Ecto neural progenitor cell (in vitro differentiated cells): ENCODE measurements at regions not wholly inside any gene's neighbourhood (a gene's known extent, or its start where the extent isn't known, plus 50 kb on each side); places are given as distances from the start of the nearest gene placed in this dataset.

Experiments
- DNase-seq: peaks from one replicate; pipeline ENCODE4 v3.0.0-alpha.2; 2018; ENCODE audit warnings: low spot score

DNA sequence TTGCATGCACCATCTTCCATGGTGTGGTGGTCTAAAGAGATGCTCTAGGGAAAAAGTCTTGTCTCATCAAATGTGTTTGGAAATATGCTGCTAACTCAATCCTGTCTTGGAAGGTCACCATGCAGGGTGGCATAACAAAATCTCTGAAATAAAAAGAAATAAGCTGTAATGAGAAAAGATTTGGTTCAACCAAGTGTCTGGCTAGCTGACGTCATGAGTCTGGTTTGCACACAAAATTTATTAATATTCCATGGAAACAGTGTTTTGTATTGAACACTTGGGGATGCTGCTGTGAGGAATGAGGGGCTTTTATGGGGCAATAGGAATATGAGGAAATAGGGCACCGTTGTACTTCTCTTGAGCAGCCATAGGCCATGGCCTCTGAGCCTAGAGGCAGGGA lies 575.7 kb upstream of the CDH5 start:
- DNase-seq = no peak

DNA sequence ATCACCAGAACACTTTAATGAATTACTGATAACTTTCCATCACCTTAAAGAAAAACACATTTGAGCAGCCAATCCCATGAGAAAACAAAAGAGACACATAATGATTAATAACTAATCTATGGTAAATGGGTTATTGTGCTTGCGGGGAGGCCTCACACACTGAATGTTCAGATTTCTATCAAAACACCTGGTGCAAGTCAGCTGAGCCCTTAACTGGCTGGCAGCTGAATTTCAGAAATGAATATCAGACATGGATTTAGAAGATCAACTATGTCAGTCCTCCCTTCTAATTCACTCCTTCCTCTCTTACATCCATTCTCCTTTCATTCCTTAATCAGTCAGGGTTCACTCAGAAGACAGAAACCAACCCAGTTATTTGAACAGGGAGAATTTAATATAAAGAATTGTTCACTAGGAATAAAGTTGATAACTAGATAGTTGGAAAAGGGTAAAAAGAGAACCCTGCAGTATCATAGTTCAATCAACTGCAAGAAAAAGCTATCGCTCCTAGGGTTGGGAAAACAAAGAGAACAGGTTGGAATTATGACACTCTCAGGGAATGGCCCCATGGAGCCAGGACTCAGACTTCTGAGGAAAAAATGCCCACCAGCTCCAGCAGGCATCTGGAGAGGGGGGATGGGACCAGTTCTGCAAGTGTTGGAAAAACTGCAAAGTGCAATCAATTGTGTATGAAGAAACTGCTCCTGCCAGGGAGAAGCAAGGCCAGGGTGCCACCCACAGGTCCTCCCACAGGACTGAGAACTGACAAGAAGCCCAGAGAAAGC lies 577.1 kb upstream of the CDH5 start:
- DNase-seq = no peak

DNA sequence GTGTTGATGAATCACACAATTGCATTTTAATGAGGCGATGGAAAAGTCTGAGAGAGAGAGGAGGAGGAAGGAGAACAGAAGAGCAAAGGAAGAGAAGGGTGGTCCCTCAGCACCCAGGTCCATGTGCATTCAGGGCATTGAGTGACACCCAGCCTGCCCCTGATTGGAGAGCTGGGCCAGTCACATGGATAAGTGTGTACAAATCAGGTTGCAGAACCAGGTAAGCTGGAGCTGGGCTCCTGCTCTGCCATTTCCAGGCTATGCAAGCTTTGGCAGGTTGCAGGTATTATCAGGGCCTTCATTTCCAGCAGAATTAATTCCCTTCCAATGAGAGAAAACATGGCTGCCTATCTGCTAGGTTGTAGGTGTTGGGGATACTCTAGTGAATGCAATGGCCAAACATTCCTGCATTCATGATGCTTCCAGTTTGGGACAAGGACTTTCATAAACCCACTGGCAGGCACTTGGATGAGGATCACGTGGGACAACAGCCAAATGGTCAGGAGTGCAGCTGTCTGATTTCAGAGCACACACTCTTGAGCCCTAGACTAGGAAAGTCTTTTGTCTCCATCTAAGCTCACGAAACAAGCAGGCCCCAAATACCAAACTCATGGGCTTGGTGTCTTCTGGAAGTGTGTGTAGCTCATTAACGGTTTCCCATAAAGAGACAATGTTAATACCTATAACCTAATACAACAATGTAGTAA lies 577.9 kb upstream of the CDH5 start:
- no peak for DNase-seq

DNA sequence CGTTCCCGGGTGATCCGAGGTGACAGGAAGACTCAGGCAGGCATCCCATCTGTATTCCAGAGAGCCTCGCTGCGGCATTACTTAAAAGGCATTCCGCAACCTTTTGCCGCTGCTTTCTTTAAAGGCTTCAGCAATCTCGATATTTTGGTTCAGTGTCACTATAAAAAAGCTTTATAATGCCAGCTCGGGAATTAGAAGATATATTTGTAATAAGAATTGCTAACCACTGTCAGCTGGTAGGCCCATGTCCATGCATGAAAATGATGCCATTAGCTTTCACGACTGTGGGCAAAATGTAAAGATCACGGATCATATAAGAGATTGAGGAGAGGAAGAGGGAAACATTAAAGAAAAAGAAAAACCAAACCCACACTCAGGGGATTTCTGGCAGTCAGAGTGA lies 578.6 kb upstream of the CDH5 start:
- DNase-seq = no peak

DNA sequence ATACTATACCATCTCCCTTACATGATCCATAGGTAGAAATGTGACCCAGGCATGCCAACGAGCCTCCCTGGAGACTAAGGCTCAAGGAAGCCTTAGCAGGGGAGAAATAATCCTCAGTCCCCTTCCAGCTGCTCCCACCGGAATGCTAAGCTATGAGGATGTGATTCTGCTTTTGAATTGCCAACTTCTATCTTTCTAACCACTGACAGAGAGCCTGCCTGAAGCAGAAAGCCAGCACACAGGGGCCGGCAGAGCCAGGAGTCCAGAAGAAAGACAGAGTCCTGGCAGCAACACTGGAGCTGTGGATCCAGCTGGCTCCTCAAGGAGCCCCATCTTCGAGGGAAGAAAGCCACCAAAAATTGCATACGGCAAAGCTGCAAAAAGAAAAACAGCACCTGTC lies 579.6 kb upstream of the CDH5 start:
- no peak for DNase-seq

DNA sequence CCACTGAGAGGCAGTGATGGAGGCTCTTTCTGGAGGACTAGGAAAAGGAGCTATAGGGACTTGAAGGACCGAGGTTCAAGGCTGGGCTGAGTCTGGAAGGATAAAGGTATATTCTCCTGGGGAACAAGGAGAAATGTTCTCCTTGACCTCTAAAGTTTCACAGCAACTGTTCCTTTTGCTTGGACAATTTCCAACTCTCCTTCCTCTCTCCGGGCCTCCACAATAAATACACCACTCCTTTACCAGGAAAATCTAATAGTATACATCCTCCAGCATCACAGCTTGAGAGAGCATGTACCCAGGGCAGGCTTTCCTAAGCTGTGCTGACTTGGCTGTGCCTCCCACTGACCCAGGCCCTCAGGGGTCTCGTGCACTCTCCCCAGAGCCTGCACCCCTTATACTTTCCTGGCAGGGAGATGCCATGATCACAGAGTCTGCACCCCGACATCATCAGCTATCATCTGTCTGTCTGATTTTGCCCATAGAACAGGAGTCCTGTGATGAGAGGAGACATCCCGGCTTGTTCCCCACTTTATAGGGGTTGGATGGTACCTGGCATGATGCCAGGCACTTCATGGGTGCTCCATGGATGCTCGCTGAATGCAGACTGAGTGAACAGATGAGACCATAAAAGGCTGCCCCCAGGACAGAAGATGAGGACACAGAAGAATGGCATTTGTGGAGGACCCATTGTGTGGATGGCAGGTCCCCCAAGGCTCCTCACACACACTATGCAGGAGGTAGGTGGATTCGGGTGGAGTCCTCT lies 582.6 kb upstream of the CDH5 start:
- DNase-seq = no peak

DNA sequence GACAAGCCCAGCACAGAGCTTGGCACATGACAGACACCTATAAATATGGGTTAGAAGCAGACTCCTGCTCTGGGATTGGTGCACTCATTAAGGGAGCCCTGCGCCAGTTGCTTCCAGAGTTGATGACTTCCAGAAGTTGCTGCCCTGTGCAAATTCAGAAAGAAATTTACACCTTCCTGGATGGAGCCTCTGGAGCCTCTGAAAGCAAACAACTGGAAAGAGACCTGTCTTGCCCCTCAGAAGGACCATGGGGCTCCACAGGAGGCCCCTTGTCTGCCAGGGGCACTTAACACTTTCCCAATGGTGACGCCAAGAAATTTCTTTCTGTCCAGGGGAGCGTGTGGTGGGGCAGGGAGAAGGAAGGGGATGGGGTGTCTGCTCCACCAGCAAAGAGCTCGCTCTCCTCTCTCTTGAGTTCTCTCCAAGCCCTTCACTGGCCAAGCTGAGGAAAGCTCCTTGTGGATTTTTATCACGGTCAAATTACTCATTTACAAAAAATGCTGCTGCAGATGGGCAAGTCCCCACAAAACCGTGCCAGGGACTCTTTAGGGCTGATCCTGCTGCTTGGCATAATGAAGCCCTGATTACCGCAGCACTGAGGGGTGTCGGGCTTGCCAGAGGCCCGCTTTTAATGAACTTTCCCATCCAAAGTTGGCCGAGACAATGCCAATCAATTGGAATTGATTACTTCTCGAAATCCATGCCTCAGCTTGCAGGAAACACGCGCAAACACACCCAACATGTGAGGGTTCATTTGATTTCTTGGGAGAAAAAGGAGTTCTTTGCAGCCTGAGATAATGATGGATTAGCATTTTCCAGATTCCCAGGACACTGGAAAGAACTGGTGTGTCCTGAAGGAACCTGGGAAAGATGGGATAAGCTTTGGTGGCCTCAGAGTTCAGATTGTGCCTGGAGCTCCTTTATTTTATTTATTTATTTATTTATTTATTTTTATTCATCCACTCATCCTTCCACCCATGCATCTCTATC lies 583.6 kb upstream of the CDH5 start:
- no peak for DNase-seq

DNA sequence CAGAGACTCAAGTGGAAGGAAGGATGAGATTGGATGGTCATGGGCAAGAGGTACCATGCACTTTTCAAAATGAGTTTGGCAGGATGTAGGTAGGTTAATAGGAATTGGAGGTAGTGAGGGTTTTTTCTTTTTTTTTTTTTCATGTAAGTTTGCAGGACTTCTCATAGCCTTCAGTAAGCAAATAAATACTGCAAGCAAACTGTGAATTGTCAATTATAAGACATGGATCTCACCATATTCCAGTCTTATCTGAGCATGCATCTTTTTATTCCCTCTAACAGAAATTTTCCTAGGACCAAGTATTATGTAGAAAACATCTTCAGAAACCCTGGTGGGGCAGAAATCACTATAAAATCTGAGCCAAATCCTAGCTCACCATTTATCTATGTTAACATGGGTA lies 584.6 kb upstream of the CDH5 start:
- no peak for DNase-seq

DNA sequence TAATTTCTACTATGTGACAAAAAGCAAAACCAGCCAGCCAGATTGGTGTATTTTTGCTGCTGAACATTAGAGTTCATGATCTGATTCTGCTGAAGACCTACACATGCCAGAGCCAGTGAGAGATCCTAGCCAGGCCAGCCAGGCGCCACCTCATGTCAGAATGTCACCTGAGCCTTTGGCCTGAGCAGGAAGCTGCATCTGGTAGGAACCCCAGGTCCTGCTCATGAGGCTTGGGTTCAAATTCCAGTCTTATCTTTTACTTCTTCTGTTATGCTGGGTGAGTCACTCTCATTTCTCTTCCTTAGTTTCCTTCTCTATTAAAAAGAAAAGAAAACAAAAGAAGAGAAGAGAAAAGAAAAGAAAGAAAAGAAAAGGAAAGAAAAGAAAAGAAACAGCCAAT lies 585.1 kb upstream of the CDH5 start:
- no peak for DNase-seq

DNA sequence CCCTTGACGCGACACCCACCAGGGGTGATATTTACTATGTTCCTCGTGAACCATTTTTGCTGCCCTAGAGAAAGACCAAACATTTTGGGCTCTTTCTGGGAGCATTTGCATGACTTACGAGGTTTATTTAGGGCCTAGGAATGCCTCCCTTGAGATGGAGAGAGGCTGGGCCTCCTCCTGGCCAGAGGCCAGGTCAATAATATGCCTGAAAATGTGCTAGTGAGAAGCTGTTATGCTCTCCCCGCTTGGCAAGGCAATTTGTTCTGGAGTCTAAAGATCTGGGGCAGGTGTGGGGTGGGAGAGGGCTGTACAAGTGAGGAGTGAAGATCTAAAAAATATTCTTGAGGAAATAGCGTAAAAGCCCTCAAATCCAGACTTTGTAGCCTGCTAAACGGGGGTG lies 587.3 kb upstream of the CDH5 start:
- DNase-seq = no peak

DNA sequence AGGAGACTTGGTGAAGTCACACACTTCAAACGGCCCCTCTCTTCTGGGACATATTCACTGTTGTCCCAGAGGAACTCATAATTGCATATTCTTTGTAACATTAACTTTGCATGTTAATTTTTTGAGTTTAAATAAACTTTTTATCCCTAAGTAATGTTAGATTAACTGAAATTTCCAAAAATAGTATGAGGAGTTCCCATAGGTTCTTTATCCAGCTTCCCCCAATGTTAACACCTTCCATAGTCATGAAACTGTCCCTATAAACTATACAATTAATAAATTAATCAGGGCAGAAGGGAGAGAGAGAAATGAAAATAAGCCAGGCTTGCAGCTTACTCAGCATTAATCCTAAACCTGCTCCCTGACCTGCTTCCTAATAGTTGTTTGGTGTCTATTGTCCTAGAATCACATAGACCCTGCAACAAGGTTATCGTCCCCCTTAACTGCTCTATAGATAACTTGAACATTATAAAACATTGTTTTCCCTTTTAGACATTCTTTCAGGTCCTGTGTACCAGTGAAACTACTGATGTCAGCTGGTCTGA lies 589.8 kb upstream of the CDH5 start:
- DNase-seq = no peak

DNA sequence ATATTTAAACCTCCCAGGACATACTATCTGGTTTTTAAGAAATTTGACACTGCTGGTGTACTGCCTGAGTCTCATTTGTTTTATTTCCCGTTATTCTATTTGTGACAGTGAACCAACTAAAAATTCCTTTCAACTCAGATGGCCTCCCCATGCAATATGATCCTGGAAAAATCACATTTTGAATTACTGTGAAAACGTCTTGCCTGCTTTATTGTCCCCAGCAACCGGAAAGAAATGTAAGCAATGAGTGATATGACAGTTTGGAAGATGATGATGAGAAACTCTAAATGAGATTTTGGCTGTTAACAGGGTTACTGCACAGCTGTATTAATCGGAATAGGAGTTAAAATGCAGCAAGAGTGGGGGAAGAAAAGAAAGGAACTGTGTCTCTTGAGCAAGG lies 590.7 kb upstream of the CDH5 start:
- no peak for DNase-seq

DNA sequence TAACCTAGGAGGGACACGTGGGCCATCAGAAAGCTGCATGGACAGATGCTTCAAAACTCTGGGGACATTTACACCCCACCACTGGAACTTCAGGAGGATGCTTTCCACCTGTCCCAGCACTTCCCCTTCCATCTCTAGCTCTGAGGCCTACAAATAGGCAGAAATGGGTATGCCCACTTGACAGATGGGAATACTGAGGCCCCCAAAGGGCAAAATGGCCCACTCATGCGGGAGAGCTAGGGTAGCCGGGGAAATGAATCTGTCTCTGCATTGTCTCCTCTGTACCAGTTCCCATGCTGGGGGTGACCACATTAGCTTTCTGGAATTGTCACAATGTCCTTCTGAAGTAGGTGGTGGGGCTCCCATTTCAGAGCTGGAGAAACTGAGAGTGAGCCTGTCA lies 592.1 kb upstream of the CDH5 start:
- DNase-seq = no peak

DNA sequence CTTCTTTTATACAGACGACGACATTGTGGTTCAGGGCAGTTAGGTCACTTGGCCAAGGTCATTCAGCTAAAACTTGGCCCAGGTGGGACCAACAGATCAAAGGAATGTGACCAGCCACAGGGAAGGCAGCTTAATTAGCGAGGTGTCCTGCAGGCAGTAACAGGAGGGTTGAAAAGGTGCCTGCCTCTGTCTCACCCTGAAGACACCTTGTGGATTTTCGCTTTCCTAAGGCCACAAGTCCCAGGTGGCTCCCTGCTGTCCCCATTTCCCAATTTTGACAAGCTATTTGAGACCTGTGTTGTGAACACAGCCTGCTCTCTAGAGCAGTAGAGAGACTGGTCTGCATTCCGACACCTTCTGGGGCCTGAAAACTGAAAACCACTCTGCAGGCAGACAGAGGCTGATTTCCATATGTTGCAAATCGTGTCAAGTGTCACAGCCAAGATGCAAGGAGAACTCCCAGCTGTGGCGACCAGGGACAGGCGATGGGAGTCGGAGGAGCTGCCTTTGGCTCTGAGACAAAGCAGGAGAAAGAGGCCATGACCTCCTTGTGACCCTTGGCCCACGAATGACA lies 593.1 kb upstream of the CDH5 start:
- DNase-seq = peak; percentile 50

DNA sequence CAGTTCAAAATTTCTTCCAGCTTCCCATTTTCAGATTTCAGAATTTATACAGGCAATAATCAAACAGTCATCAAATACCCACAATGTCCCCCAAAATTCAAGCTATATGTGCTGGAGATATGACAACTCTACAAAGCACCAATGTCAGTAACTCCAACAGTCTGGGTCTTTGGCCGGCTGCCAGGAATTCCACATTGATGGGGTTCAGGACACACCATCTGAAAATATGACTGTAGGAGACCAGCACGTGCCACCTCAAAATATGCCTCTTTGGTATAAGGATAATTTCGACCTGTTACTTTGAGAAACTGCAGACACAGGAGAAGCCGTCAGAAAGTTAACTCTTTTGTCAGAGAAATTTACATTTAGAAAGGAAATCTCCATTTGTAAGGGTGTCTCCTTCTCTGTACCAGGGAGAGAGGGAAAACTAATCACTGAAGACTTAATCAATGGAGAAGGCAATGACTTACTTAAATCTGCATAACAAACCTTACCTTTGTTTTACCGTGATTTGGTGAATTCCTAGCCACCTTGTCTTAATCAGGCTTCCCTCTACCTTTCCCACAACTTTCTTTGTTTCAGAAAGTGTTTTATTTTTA lies 594.3 kb upstream of the CDH5 start:
- no peak for DNase-seq

DNA sequence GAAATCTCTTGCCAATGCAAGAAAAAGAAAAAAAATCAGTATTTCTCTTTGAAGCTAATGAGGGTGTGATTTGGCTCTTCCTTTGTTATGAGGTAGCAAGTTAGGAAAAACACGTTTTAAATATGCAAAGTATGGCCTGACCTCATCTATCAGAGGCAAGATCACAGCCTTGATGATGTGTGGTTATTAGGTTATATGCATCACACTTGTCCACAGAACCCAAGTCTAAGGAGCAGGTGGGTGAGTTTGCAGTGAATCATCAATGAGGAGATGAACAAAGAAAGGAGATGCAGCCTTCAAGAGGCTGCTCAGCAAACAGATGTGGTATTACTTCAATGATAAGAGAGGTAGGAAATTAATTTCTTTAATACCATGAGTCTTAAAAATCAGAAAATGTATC lies 594.8 kb upstream of the CDH5 start:
- DNase-seq = no peak

DNA sequence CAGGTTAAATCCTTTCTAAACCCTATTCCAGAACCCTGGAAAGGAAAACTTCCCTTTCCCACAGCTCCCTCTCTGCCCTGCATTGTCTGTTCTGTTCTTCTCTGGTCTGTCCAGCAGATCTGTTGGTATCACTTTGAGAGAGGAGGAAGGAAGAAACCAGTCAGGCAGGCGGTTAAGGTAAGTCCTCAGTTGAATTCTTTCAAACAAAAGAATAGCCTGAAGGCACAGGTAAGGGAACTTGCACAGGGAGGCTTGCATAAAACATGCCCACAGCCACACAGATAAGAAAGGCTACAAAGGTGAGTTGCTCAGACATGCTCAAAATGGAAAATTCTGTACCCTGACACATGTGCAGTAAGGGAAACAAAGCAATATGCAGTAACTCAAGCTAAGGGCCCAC lies 595.7 kb upstream of the CDH5 start:
- no peak for DNase-seq

DNA sequence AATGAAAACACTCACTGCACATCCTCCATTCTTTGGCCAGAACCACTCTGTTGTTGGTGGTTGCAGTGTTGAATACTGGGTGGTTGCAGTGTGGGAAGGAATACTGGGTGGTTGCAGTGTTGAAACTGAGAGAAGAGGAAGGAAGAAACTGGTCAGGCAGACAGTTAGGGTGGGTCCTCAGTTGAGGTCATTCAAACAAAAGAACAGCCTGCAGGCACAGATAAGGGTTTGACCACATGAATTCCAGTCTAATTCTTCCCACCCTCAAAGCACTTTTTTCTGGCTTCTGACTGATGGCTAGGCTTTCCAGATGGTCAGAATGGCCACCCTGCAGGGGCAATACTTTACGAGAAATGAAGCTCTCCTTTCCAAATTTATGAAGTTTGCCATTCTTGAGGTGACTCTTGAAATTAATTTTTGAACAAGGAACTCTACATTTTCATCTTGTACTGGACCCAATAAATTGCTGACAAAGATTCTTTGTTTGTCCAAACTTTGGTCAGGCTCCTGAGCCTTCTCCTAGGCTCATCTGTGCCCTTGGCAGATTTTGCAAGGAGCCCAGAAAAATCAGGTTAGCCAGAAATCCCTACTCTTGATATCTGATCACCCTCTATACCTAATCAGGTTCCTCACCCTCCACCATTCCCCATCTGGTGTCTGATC lies 596.6 kb upstream of the CDH5 start:
- DNase-seq = no peak

DNA sequence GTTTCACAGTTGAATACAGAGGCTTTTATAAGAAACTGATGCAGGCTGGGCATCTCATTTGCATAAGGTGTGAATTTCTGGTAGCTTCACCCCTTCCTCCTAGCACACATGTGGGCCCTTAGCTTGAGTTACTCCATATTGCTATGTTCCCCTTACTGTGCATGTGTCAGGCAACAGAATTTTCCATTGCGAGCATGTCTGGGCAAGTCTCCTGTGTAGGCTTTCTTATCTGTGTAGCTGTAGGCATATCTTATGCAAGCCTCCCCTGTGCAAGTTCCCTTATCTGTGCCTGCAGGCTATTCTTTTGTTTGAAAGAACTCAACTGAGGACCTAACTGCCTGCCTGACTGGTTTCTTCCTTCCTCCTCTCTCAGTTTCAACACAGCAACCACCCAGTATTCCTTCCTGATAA lies 597.4 kb upstream of the CDH5 start:
- no peak for DNase-seq

DNA sequence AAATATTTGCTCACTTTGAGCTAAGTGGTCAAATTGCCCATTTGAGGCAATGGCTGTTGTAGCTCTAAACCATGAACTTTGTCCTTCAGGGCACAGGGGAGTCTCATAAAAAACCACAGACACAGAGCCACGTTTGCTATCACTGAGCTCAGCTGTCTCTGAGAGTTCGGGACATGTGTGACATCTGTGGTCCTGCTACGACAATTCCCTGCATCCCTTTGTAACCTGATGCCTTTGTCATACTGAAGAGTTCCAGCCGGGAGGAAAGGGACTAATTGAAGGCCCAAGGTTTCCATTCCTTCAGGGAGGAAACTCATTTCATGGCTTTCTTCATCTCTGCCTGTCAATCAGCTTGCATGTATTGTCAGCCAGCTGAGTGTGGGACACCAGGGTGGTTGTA lies 599.4 kb upstream of the CDH5 start:
- no peak for DNase-seq
